GM12878 (cell line): ENCODE measurements at regions not wholly inside any gene's neighbourhood (a gene's known extent, or its start where the extent isn't known, plus 50 kb on each side); places are given as distances from the start of the nearest gene placed in this dataset.

Experiments used
- ATAC-seq: fragments of 200-7000 bp; cut with Tn5 transposase; 3 replicates; pipeline ENCODE4 v1.9.1; 2020; ENCODE audit warnings: mild to moderate bottlenecking, moderate library complexity
- BruUV-seq: library from RNA; stranded (reverse); fragments of 400-500 nt; replicated peaks from 2 replicates; lab custom pipeline; 2021; lab: Mats Ljungman, UMichigan
- CTCF ChIA-PET: fragments of 300-600 bp; sonication (Branson Sonifier 250); formaldehyde crosslinking; extraction: SDS; loops from one replicate; lab custom pipeline; 2021; ENCODE audit warnings: inconsistent platforms; lab: Yijun Ruan, JAX
- POLR2A ChIA-PET: fragments of 350-600 bp; formaldehyde crosslinking; extraction: SDS; loops from one replicate; lab custom pipeline; 2021; ENCODE audit warnings: inconsistent platforms; lab: Charles Lee
- RAD21 ChIA-PET: fragments of 300-600 bp; sonication (Branson Sonifier 250); formaldehyde crosslinking; loops from one replicate; lab custom pipeline; 2023; ENCODE audit warnings: antibody characterized with exemption; ENCODE audit not compliant: unreplicated experiment; lab: Charles Lee
- SMC1A ChIA-PET: fragments of 300-600 bp; sonication (Branson Sonifier 250); formaldehyde crosslinking; loops from one replicate; lab custom pipeline; 2023; ENCODE audit not compliant: unreplicated experiment, uncharacterized antibody; lab: Charles Lee
- DNase-seq: peaks from one replicate; pipeline ENCODE4 v3.0.0-alpha.2; 2011; ENCODE audit warnings: low read depth, low spot score
- FAIRE-seq: peaks from 3 replicates; lab custom pipeline; 2011; peaks lifted over from hg19 to GRCh38; lab: Jason Lieb, UNC
- H2AFZ ChIP-seq: 2 replicates; pipeline ENCODE4 v1.6.0; 2011; ENCODE audit warnings: low read depth, low read length, control low read depth; ENCODE audit not compliant: control insufficient read depth
- H3K27ac ChIP-seq: 2 replicates; pipeline ENCODE4 v1.5.1; 2011; ENCODE audit warnings: control low read depth; ENCODE audit not compliant: control insufficient read depth, insufficient read depth
- H3K27me3 ChIP-seq, 2 experiments: replicated peaks in 1 of 2; 2 replicates each; pipeline versions ENCODE4 v1.6.0 to v1.6.1; 2011; ENCODE audit warnings: low read length in 1 of 2; ENCODE audit not compliant: control insufficient read depth in 2 of 2, insufficient read depth in 2 of 2
- H3K36me3 ChIP-seq, 2 experiments: 2 replicates each; pipeline ENCODE4 v1.5.1; 2011; ENCODE audit warnings: low read length in 1 of 2; ENCODE audit not compliant: control insufficient read depth in 2 of 2, insufficient read depth in 2 of 2
- H3K4me1 ChIP-seq: 2 replicates; pipeline ENCODE4 v1.6.1; 2011; ENCODE audit warnings: mild to moderate bottlenecking, low read length, moderate library complexity, mixed read lengths; ENCODE audit not compliant: control insufficient read depth, insufficient read depth
- H3K4me2 ChIP-seq: 2 replicates; pipeline ENCODE4 v1.6.0; 2011; ENCODE audit warnings: control low read depth; ENCODE audit not compliant: control insufficient read depth, insufficient read depth
- H3K4me3 ChIP-seq: fragments of 200-600 bp; sonication (generic); 2 replicates; pipeline ENCODE4 v1.5.1; 2016
- H3K79me2 ChIP-seq: 2 replicates; pipeline ENCODE4 v1.6.0; 2011; ENCODE audit warnings: low read length; ENCODE audit not compliant: control insufficient read depth, insufficient read depth
- H3K9ac ChIP-seq: 2 replicates; pipeline ENCODE4 v1.8.0; 2011; ENCODE audit warnings: low read length, control low read depth, mixed read lengths; ENCODE audit not compliant: control insufficient read depth, insufficient read depth
- H3K9me3 ChIP-seq: replicated peaks from 3 replicates; pipeline ENCODE4 v1.5.1; 2011; ENCODE audit warnings: mild to moderate bottlenecking, low read length; ENCODE audit not compliant: control insufficient read depth, insufficient read depth
- H4K20me1 ChIP-seq: 2 replicates; pipeline ENCODE4 v1.6.0; 2011; ENCODE audit not compliant: control insufficient read depth, insufficient read depth
- EED ChIP-seq: sonication (generic); IDR thresholded peaks from 2 replicates; pipeline ENCODE4 v1.6.1; 2016; ENCODE audit warnings: antibody characterized with exemption, low read depth
- IKZF1 ChIP-seq: fragments of 450-650 bp; conservative IDR thresholded peaks from 2 replicates; pipeline ENCODE4 v1.6.1; 2017; ENCODE audit warnings: antibody characterized with exemption, mild to moderate bottlenecking
- IKZF2 ChIP-seq, 2 experiments: fragments of 450-650 bp; IDR thresholded peaks; 2 replicates each; pipeline ENCODE4 v1.6.1; 2017; ENCODE audit warnings: mild to moderate bottlenecking in 2 of 2, moderate library complexity in 2 of 2
- MEF2A ChIP-seq: IDR thresholded peaks from 2 replicates; pipeline ENCODE4 v1.6.1; 2011; ENCODE audit warnings: low read depth, mild to moderate bottlenecking, low read length, moderate library complexity; ENCODE audit not compliant: insufficient read depth
- NFYB ChIP-seq: IDR thresholded peaks from 2 replicates; pipeline ENCODE4 v1.6.1; 2011; ENCODE audit warnings: low read depth, mild to moderate bottlenecking, low read length, improper control_type of control experiment, moderate library complexity; ENCODE audit not compliant: insufficient read depth
- RFX5 ChIP-seq: IDR thresholded peaks from 2 replicates; pipeline ENCODE4 v1.6.1; 2011; ENCODE audit warnings: low read depth, low read length, improper control_type of control experiment
- RUNX3 ChIP-seq: IDR thresholded peaks from 2 replicates; pipeline ENCODE4 v1.6.1; 2012; ENCODE audit warnings: low read length, inconsistent platforms
- SMAD5 ChIP-seq: IDR thresholded peaks from 2 replicates; pipeline ENCODE4 v1.6.1; 2016; ENCODE audit warnings: antibody characterized with exemption, low read depth
- TARDBP ChIP-seq: IDR thresholded peaks from 2 replicates; pipeline ENCODE4 v1.6.1; 2016; ENCODE audit warnings: borderline replicate concordance
- YBX1 ChIP-seq: fragments of 450-650 bp; IDR thresholded peaks from 2 replicates; pipeline ENCODE4 v1.6.1; 2016; ENCODE audit warnings: antibody characterized with exemption
- WGBS: methylation state at CpG from one replicate; pipeline ENCODE4 v1.1.6; 2016; ENCODE audit warnings: low lambda C conversion rate; ENCODE audit not compliant: insufficient replicate concordance, insufficient coverage; ENCODE audit errors: missing lambda C conversion rate; 5-methylcytosine and 5-hydroxymethylcytosine counted together
- in situ Hi-C: fragments of 300-500 bp; cut with MboI; formaldehyde crosslinking; loops from 9 replicates; pipeline ENCODE4 v1.14.3; 2018; ENCODE audit warnings: mixed read lengths
- intact Hi-C: fragments of 100-400 bp; cut with micrococcal nuclease; formaldehyde crosslinking; loops from one replicate; pipeline ENCODE4 v1.14.2; 2022; ENCODE audit not compliant: unreplicated experiment
- TF ChIP-seq, protein P1 (sequence below): fragments of 450-650 bp; formaldehyde crosslinking; IDR thresholded peaks from 2 replicates; pipeline ENCODE4 v1.5.0; 2022; ENCODE audit warnings: mild to moderate bottlenecking, missing genetic modification characterization
- TF ChIP-seq, protein P2 (sequence below): IDR thresholded peaks from 2 replicates; pipeline ENCODE4 v1.6.1; 2011; ENCODE audit warnings: borderline replicate concordance, low read depth, mild to moderate bottlenecking, moderate library complexity, low read length; ENCODE audit not compliant: insufficient read depth, poor library complexity, severe bottlenecking
- TF ChIP-seq, protein P3 (sequence below): fragments of 450-650 bp; IDR thresholded peaks from 2 replicates; pipeline ENCODE4 v1.6.1; 2017; ENCODE audit warnings: borderline replicate concordance

- no peak for TF ChIP-seq IKZF1
- TF ChIP-seq, protein P1, sequence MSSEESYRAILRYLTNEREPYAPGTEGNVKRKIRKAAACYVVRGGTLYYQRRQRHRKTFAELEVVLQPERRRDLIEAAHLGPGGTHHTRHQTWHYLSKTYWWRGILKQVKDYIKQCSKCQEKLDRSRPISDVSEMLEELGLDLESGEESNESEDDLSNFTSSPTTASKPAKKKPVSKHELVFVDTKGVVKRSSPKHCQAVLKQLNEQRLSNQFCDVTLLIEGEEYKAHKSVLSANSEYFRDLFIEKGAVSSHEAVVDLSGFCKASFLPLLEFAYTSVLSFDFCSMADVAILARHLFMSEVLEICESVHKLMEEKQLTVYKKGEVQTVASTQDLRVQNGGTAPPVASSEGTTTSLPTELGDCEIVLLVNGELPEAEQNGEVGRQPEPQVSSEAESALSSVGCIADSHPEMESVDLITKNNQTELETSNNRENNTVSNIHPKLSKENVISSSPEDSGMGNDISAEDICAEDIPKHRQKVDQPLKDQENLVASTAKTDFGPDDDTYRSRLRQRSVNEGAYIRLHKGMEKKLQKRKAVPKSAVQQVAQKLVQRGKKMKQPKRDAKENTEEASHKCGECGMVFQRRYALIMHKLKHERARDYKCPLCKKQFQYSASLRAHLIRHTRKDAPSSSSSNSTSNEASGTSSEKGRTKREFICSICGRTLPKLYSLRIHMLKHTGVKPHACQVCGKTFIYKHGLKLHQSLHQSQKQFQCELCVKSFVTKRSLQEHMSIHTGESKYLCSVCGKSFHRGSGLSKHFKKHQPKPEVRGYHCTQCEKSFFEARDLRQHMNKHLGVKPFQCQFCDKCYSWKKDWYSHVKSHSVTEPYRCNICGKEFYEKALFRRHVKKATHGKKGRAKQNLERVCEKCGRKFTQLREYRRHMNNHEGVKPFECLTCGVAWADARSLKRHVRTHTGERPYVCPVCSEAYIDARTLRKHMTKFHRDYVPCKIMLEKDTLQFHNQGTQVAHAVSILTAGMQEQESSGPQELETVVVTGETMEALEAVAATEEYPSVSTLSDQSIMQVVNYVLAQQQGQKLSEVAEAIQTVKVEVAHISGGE (CRISPR knock-in tag): no peak
- no peak for TF ChIP-seq SMAD5
- no peak for TF ChIP-seq EED
- TF ChIP-seq, protein P2, sequence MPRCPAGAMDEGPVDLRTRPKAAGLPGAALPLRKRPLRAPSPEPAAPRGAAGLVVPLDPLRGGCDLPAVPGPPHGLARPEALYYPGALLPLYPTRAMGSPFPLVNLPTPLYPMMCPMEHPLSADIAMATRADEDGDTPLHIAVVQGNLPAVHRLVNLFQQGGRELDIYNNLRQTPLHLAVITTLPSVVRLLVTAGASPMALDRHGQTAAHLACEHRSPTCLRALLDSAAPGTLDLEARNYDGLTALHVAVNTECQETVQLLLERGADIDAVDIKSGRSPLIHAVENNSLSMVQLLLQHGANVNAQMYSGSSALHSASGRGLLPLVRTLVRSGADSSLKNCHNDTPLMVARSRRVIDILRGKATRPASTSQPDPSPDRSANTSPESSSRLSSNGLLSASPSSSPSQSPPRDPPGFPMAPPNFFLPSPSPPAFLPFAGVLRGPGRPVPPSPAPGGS: no peak
- no peak for TF ChIP-seq NFYB
- no peak for TF ChIP-seq RUNX3
- TF ChIP-seq, all 136 proteins: peak for 0
Measured at GRCh38 chr9:102518324-102518723, 476.8 kb upstream of the CYLC2 start (continued).

- no peak overlapping the region for H3K4me3 ChIP-seq
- TF ChIP-seq, protein P1 (CRISPR knock-in tag): no peak
- no peak for TF ChIP-seq YBX1
- TF ChIP-seq IKZF2 (IDR thresholded peaks at IDR 0.05): no peak
- TF ChIP-seq TARDBP: no peak
- TF ChIP-seq RFX5: no peak
- no peak for TF ChIP-seq RUNX3
- TF ChIP-seq, protein P3, sequence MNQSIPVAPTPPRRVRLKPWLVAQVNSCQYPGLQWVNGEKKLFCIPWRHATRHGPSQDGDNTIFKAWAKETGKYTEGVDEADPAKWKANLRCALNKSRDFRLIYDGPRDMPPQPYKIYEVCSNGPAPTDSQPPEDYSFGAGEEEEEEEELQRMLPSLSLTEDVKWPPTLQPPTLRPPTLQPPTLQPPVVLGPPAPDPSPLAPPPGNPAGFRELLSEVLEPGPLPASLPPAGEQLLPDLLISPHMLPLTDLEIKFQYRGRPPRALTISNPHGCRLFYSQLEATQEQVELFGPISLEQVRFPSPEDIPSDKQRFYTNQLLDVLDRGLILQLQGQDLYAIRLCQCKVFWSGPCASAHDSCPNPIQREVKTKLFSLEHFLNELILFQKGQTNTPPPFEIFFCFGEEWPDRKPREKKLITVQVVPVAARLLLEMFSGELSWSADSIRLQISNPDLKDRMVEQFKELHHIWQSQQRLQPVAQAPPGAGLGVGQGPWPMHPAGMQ: no peak
- TF ChIP-seq MEF2A: no peak
- TF ChIP-seq, all 136 proteins: peak for 0
- no peak overlapping the region for H2AFZ ChIP-seq
- POLR2A ChIA-PET: no interaction called here
- DNase-seq (no peak), ATAC-seq (no peak), FAIRE-seq (no peak)
- H3K4me1 ChIP-seq: no peaks in the 10 kb centered on the region
- CTCF ChIA-PET: no interaction called here
- 73% methylated on average over 9 of the region's 9 CpGs for WGBS
- no peak overlapping the region for H3K4me2 ChIP-seq
- H3K9ac ChIP-seq: no peak overlapping the region
- intact Hi-C loops (no loop called here), in situ Hi-C loops (no loop called here)
- no peaks in the 10 kb centered on the region for H4K20me1 ChIP-seq
- no peaks in the 10 kb centered on the region for H3K9me3 ChIP-seq
- no peaks in the 10 kb centered on the region for H3K79me2 ChIP-seq
- no peaks in the 10 kb centered on the region for H3K36me3 ChIP-seq
- BruUV-seq: no TSS peak
- no peak overlapping the region for H3K27ac ChIP-seq
- RAD21 ChIA-PET: no interaction called here
- SMC1A ChIA-PET: interaction anchor here (1.3 kb wide), 1 partner anchor 8 kb away, joined by 3 read pairs; no protein-coding TSS in a partner anchor
- H3K27me3 ChIP-seq: no peaks in the 10 kb centered on the region
Measured at GRCh38 chr9:102514541-102514940, 480.6 kb upstream of the CYLC2 start.
